Mesendoderm (in vitro differentiated cells): ENCODE measurements at regions not wholly inside any gene's neighbourhood (a gene's known extent, or its start where the extent isn't known, plus 50 kb on each side); places are given as distances from the start of the nearest gene placed in this dataset.
A peak's percentile ranks its signal among the peaks of the same experiment; 100 is the strongest.

Source experiments
- DNase-seq: peaks from one replicate; pipeline ENCODE4 v3.0.0; 2013
- H2AK5ac ChIP-seq: 2 replicates; pipeline ENCODE4 v1.6.1; 2013; ENCODE audit warnings: low read length, inconsistent platforms
- H2BK120ac ChIP-seq: 2 replicates; pipeline ENCODE4 v1.6.1; 2013; ENCODE audit warnings: low read depth, mild to moderate bottlenecking, low read length, moderate library complexity, mixed read lengths
- H2BK15ac ChIP-seq: replicated peaks from 2 replicates; pipeline ENCODE4 v1.6.1; 2013; ENCODE audit warnings: low read depth, mild to moderate bottlenecking, moderate library complexity
- H2BK5ac ChIP-seq: 2 replicates; pipeline ENCODE4 v1.6.1; 2013; ENCODE audit warnings: low read length, inconsistent platforms
- H3K18ac ChIP-seq: 2 replicates; pipeline ENCODE4 v1.6.1; 2013; ENCODE audit warnings: mild to moderate bottlenecking, low read length, mixed read lengths
- H3K23ac ChIP-seq: one replicate; pipeline ENCODE4 v1.6.1; 2013; ENCODE audit warnings: low read length
- H3K27ac ChIP-seq: 2 replicates; pipeline ENCODE4 v1.5.1; 2013; ENCODE audit warnings: low read depth, mild to moderate bottlenecking, inconsistent platforms, low read length, moderate library complexity
- H3K27me3 ChIP-seq: 2 replicates; pipeline ENCODE4 v1.6.1; 2013; ENCODE audit warnings: low read length, control low read depth, mild to moderate bottlenecking, inconsistent platforms; ENCODE audit not compliant: insufficient read depth, poor library complexity
- H3K36me3 ChIP-seq: 2 replicates; pipeline ENCODE4 v1.6.1; 2013; ENCODE audit warnings: low read length, inconsistent platforms; ENCODE audit not compliant: control insufficient read depth, insufficient read depth
- H3K4ac ChIP-seq: one replicate; pipeline ENCODE4 v1.6.1; 2013; ENCODE audit warnings: low read depth, mild to moderate bottlenecking, low read length, moderate library complexity
- H3K4me1 ChIP-seq: 2 replicates; pipeline ENCODE4 v1.6.1; 2013; ENCODE audit warnings: low read depth, low read length, inconsistent platforms; ENCODE audit not compliant: control insufficient read depth
- H3K4me2 ChIP-seq: 2 replicates; pipeline ENCODE4 v1.6.1; 2013; ENCODE audit warnings: low read length
- H3K4me3 ChIP-seq: 2 replicates; pipeline ENCODE4 v1.5.1; 2013; ENCODE audit warnings: mild to moderate bottlenecking, low read length
- H3K56ac ChIP-seq: one replicate; pipeline ENCODE4 v1.6.1; 2013; ENCODE audit warnings: low read length
- H3K79me1 ChIP-seq: 2 replicates; pipeline ENCODE4 v1.6.1; 2013; ENCODE audit warnings: low read length, inconsistent platforms
- H3K79me2 ChIP-seq: 2 replicates; pipeline ENCODE4 v1.6.1; 2013; ENCODE audit warnings: mild to moderate bottlenecking, low read length; ENCODE audit not compliant: control insufficient read depth, insufficient read depth
- H3K9ac ChIP-seq: 2 replicates; pipeline ENCODE4 v1.6.1; 2013; ENCODE audit warnings: low read length, inconsistent platforms
- H4K5ac ChIP-seq: one replicate; pipeline ENCODE4 v1.6.1; 2013; ENCODE audit warnings: low read length
- H4K8ac ChIP-seq: one replicate; pipeline ENCODE4 v1.6.1; 2013; ENCODE audit warnings: low read depth, mild to moderate bottlenecking, control low read depth, low read length, moderate library complexity
- WGBS: extraction: QIAGEN DNeasy Blood & Tissue Kit; methylation state at CpG from one replicate; pipeline ENCODE4 v1.1.7; 2013; ENCODE audit warnings: low lambda C conversion rate, missing lambda C conversion rate; ENCODE audit not compliant: insufficient coverage; ENCODE audit errors: extremely low coverage; 5-methylcytosine and 5-hydroxymethylcytosine counted together

- no peak for DNase-seq
- H3K4me1 ChIP-seq: no peaks in the 10 kb centered on the region
- no peak overlapping the region for H3K4ac ChIP-seq
- H3K36me3 ChIP-seq: no peaks in the 10 kb centered on the region
- H3K27ac ChIP-seq: no peak overlapping the region
- H3K27me3 ChIP-seq: no peaks in the 10 kb centered on the region
- no peak overlapping the region for H4K8ac ChIP-seq
- no peaks in the 10 kb centered on the region for H3K79me2 ChIP-seq
- H3K4me3 ChIP-seq: no peak overlapping the region
- no peak overlapping the region for H3K18ac ChIP-seq
- no peaks in the 10 kb centered on the region for H3K79me1 ChIP-seq
- H2BK5ac ChIP-seq: no peak overlapping the region
- no peak overlapping the region for H4K5ac ChIP-seq
- WGBS: no CpG with 5 or more reads among the region's 1 CpG
- no peak overlapping the region for H3K4me2 ChIP-seq
- H2BK15ac ChIP-seq: no peak overlapping the region
- H2BK120ac ChIP-seq: no peak overlapping the region
- no peak overlapping the region for H3K56ac ChIP-seq
- H2AK5ac ChIP-seq: no peak overlapping the region
- no peak overlapping the region for H3K9ac ChIP-seq
- no peak overlapping the region for H3K23ac ChIP-seq
Observed at GRCh38 chr5:45799388-45799787, 103.2 kb upstream of the HCN1 start.

DNA sequence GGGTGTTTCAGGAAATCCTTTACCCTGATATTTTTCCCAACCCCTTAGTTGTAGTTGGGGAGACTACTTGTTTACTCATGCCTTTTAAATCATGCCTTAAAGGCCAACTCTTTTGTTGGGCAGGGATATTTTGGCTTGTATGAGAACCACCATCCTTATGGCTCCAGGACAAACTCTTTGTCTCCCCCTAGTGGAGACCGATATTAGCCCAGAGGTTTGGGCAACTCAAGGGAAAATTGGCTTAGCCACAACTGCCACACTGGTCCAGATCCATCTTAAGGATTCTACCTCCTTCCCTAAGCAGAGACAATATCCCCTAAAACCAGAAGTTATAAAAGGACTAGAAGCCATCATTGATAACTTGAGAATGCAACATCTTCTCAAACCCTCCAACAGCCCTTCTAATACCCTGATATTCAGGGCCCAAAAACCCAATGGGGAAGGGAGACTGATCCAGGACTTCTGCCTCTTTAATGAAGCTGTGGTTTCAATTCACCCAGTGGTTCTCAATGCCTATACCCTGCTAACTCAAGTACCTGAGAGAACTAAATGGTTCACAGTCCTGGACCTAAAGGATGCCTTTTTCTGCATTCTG is 100.9 kb upstream of the HCN1 start:
- Histone ChIP-seq H2BK15ac (no peak overlapping the region), H3K36me3 (no peaks in the 10 kb centered on the region), H3K79me2 (no peaks in the 10 kb centered on the region), H3K4ac (no peak overlapping the region), H2BK5ac (no peak overlapping the region), H3K23ac (no peak overlapping the region), H3K27me3 (no peaks in the 10 kb centered on the region), H3K56ac (no peak overlapping the region), H3K27ac (no peak overlapping the region), H3K4me1 (no peaks in the 10 kb centered on the region), H4K8ac (no peak overlapping the region), H2BK120ac (no peak overlapping the region), H3K4me2 (no peak overlapping the region), H3K9ac (no peak overlapping the region), H2AK5ac (no peak overlapping the region), H3K79me1 (no peaks in the 10 kb centered on the region), H3K18ac (no peak overlapping the region), H3K4me3 (no peak overlapping the region), H4K5ac (no peak overlapping the region)
- peak; percentile 18 for DNase-seq
- no CpG with 5 or more reads among the region's 1 CpG for WGBS

- H3K4me3 ChIP-seq: no peak overlapping the region
- no peaks in the 10 kb centered on the region for H3K27me3 ChIP-seq
- no peak overlapping the region for H4K5ac ChIP-seq
- H4K8ac ChIP-seq: no peak overlapping the region
- H2BK15ac ChIP-seq: no peak overlapping the region
- no peak overlapping the region for H3K27ac ChIP-seq
- H3K79me1 ChIP-seq: no peaks in the 10 kb centered on the region
- no peak overlapping the region for H3K56ac ChIP-seq
- no CpG with 5 or more reads among the region's 1 CpG for WGBS
- H3K9ac ChIP-seq: no peak overlapping the region
- no peak overlapping the region for H2BK5ac ChIP-seq
- H3K79me2 ChIP-seq: no peaks in the 10 kb centered on the region
- no peak overlapping the region for H3K23ac ChIP-seq
- peak; percentile 23 for DNase-seq
- no peak overlapping the region for H2BK120ac ChIP-seq
- H3K18ac ChIP-seq: no peak overlapping the region
- H3K36me3 ChIP-seq: no peaks in the 10 kb centered on the region
- H3K4ac ChIP-seq: no peak overlapping the region
- no peak overlapping the region for H2AK5ac ChIP-seq
- H3K4me1 ChIP-seq: no peaks in the 10 kb centered on the region
- H3K4me2 ChIP-seq: no peak overlapping the region
Observed at GRCh38 chr5:45795458-45795857, 99.3 kb upstream of the HCN1 start.

DNA sequence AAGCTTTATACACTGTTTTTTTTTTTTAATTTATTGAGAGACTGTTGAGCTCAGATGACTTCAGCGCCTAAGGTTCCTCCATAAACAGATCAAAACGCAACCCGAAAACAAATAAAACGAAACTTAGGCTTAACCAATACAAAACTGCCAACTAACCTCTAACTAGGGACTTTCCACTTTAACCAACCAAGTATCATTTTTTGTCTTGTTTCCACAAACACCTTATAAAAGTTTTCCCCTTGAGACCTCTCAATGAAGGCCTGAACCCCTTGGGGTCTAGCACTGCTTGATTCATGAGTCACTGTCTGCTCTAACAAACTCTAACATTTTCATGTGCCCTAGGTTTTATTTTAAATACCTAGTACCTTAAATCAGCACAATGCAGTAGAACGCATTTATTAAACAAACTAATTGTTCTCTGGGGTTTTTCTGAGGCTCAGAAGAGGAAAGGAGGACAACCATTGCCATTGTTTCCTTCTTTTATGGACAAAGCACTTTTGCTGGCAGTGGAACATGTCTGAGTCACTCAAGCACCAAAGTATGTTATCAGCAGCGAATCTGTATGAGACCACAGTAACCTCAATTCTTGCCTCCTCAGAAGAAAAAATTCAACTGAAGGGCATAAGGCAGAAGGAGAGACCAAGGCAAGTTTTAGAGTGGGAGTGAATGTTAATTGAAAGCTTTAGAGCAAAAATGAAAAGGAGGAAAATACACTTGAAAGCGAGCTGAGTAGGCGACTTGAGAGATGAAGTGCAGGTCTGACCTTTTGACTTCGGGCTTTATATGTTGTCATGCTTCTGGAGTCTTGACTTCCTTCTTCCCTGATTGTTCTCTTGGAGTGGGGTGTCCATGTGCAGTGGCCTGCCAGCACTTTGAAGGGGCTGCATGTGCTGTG is 97.7 kb upstream of the HCN1 start:
- no peak overlapping the region for H4K5ac ChIP-seq
- H3K36me3 ChIP-seq: no peaks in the 10 kb centered on the region
- no peak overlapping the region for H3K4me2 ChIP-seq
- no peak overlapping the region for H2BK5ac ChIP-seq
- no peak overlapping the region for H2BK120ac ChIP-seq
- no peaks in the 10 kb centered on the region for H3K27me3 ChIP-seq
- DNase-seq: no peak
- no peak overlapping the region for H2BK15ac ChIP-seq
- no peak overlapping the region for H4K8ac ChIP-seq
- WGBS: no CpG with 5 or more reads among the region's 9 CpGs
- no peaks in the 10 kb centered on the region for H3K4me1 ChIP-seq
- no peaks in the 10 kb centered on the region for H3K79me2 ChIP-seq
- H3K79me1 ChIP-seq: no peaks in the 10 kb centered on the region
- H3K4me3 ChIP-seq: no peak overlapping the region
- no peak overlapping the region for H3K18ac ChIP-seq
- H3K9ac ChIP-seq: no peak overlapping the region
- H2AK5ac ChIP-seq: no peak overlapping the region
- H3K56ac ChIP-seq: no peak overlapping the region
- no peak overlapping the region for H3K4ac ChIP-seq
- no peak overlapping the region for H3K27ac ChIP-seq
- H3K23ac ChIP-seq: no peak overlapping the region

- no peak overlapping the region for H2BK15ac ChIP-seq
- no peak overlapping the region for H4K5ac ChIP-seq
- H3K36me3 ChIP-seq: no peaks in the 10 kb centered on the region
- H3K27me3 ChIP-seq: no peaks in the 10 kb centered on the region
- DNase-seq: no peak
- H3K9ac ChIP-seq: no peak overlapping the region
- H3K27ac ChIP-seq: no peak overlapping the region
- H3K18ac ChIP-seq: no peak overlapping the region
- H3K4ac ChIP-seq: no peak overlapping the region
- no peak overlapping the region for H2AK5ac ChIP-seq
- no peaks in the 10 kb centered on the region for H3K4me1 ChIP-seq
- no CpG with 5 or more reads among the region's 3 CpGs for WGBS
- no peak overlapping the region for H2BK120ac ChIP-seq
- no peak overlapping the region for H3K23ac ChIP-seq
- H4K8ac ChIP-seq: no peak overlapping the region
- no peaks in the 10 kb centered on the region for H3K79me2 ChIP-seq
- H3K4me2 ChIP-seq: no peak overlapping the region
- H2BK5ac ChIP-seq: no peak overlapping the region
- no peaks in the 10 kb centered on the region for H3K79me1 ChIP-seq
- H3K4me3 ChIP-seq: no peak overlapping the region
- no peak overlapping the region for H3K56ac ChIP-seq
Observed at GRCh38 chr5:45779874-45780671, 83.9 kb upstream of the HCN1 start.
